Posterior vena cava (tissue), 2 donors: ENCODE measurements at regions not wholly inside any gene's neighbourhood (a gene's known extent, or its start where the extent isn't known, plus 50 kb on each side); places are given as distances from the start of the nearest gene placed in this dataset.
A peak's percentile ranks its signal among the peaks of the same experiment; 100 is the strongest.

Experiments
- DNase-seq: peaks from one replicate; pipeline ENCODE4 v3.0.0-alpha.2; 2020; ENCODE audit warnings: low spot score
- intact Hi-C, 2 donors: fragments of 100-400 bp; cut with DNase I; formaldehyde crosslinking; loops; one replicate each; pipeline versions ENCODE4 v1.14.1 to v1.14.2; 2022 to 2023
- donor health status: DM: yes; HTN: yes; CAD: no.
- donor health status: DM: yes; HTN: yes; CAD: no.

DNA sequence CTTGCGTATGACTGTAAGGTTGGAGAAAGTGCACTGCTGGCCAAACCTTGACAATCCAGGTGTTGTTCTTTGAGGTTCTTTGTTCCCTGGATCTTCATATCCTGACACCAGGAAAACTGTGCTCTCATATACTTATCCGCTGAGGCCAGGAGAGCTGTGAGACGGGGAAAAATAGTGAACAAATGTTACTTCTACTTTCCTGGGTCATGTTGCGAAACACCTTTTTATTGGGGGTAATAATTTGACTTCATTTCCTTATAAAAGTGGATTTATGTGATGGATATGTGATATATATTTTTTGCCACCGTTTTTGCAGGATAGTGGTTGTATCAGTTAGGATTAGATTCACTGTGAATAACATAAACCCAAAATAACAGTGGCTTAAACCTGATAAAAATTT lies 336.1 kb downstream of the OSR1 start:
- intact Hi-C loops: no loop called here
- no peak for DNase-seq

DNA sequence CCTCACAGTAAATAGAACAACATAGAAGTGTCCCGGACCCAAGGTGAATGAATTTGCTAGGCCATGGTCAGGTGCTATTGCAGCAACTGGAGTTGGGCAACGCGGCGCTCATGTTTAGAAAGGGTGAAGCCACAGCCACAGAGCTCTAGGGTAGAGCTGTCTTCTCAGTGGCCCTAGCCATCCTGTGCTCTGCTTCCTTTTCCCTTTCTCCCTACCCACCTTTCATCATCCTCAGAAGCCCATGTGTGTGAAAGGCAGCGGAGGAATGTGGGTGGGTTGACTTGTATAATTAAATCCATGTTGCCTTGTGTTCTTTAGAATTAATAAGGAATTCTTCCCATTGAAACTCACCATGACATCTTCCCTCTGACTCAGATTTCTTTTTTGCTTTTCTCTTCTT lies 336.7 kb downstream of the OSR1 start:
- no peak for DNase-seq
- intact Hi-C loops: no loop called here

DNA sequence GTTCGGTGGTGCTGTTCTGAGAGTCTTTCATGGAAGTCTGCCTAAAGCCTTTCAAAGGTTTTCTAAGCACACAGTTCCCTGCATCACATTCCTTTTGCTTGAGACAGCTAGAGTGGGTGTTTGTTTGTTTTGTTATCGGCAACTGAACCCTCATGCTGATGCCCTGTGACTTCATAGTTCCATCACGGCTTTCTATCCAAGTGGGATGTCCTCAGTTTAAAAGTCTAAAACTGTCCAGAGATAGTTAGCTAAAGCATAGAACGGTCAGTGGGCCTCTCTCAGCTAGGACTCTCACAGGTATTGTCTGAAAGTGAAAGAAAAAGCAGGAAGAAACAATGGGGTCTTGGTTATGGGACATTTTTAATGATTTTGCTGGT lies 337.3 kb downstream of the OSR1 start:
- intact Hi-C loops: no loop called here
- no peak for DNase-seq

DNA sequence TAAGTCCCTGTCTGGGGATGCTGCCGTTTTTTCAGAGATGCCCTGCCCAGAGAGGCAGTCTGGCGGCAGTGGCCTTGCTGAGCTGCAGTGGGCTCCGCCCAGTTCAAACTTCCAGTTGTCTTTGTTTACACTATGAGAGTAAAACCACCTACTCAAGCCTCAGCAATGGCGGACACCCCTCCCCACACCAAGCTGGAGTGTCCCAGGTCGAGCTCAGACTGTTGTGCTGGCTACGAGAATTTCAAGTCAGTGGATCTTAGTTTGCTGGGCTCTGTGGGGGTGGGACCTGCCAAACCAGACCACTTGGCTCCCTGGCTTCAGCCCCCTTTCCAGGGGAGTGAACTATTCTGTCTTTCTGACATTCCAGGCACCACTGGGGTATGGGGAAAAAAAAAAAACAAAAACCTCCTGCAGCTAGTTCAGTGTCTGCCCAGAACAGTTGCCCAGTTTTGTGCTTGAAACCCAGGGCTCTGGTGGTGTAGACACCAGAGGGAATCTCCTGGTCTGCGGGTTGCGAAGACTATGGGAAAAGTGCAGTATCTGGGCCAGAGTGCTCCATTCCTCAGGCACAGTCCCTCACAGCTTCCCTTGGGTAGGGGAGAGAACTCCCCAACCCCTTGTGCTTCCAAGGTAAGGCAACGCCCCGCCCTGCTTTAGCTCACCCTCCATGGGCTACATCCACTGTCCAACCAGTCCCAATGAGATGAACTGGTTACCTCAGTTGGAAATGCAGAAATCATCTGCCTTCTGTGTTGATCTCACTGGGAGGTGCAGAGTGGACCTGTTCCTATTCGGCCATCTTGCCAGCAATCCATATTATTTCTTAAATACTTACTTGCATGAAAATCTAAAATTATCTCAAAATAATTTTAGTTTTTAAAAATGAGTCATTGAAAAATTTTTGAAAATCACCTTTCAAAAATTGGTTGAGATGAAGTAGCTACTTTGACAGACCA lies 338.0 kb downstream of the OSR1 start:
- intact Hi-C loops: no loop called here

DNA sequence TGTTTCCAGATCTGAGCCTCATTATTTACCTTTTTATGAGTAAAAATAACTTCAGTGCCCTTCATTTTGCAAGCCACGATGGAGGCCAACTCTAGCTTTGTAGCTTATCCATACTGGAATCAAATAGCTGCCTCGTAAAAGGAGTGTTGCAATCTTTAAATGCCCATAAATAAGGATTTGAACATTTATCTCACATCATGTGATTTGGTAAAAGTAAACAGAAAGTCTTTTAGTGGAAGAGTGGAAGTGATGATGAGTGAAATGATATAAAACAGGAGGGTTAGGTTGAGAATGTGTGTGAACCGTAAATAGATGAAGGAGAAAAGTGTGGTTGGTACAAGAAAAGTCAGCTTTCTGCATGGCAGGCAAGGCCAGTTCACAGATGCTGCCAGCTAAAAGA lies 348.9 kb downstream of the OSR1 start:
- DNase-seq: no peak
- intact Hi-C loops: no loop called here

More for the DNA sequence above, 338.0 kb downstream of the OSR1 start:
- no peak for DNase-seq

DNA sequence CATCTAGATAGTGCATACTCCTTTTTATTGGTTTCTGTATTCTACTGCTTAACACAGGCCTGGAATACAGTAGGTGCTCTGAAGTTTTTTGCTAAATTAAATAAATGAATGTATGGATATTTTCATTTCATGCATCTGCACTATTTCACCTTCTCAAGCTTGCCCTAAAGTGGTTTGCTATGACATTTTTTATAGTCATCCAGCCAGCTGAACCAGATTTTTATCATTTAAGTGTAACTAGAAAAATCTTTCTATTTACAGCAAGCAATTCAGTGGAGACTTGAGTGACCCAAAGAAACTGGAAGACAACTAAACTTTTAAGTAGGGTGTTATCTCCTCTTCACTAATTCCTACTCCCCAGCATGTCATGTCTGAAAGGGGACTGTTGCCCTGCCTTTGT lies 354.9 kb downstream of the OSR1 start:
- intact Hi-C loops: no loop called here
- no peak for DNase-seq

DNA sequence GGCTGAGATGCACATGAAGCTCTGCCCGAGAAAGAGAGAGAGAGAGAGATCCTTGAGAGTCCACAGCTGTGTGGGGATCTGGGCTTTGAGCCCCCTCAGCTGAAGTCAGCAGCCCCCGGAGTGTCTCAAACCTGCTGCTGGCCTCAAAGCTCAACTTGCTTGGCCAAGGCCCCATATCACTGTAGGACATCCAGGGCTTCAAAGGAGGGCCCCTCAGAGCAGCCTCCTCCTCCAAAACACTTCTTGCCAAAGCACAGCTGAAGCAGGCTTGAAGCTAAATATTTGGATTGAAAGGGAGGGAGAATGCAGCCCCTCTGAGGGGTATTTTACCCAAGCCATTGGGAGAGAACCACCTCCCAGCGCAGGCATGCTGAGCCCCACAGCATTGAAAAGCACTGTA lies 357.6 kb downstream of the OSR1 start:
- DNase-seq: no peak
- intact Hi-C loops: no loop called here

DNA sequence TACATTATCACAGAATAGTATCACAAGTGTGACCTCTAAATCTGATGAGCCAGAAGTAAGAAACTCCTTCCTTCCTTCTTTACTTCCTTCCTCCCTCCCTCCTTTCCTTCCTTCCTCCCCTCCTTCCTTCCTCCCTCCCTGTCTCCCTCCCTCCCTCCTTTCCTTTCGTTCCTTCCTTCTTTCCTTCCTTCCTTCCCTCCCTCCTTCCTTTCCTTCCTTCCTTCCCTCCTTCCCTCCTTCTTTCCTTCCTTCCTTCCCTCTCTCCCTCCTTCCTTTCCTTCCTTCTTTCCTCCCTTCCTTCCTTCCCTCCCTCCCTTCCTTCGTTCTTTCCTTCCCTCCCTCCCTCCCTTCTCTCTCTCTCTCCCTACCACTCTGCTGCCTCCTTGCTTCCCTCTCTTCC lies 359.2 kb downstream of the OSR1 start:
- DNase-seq: no peak

DNA sequence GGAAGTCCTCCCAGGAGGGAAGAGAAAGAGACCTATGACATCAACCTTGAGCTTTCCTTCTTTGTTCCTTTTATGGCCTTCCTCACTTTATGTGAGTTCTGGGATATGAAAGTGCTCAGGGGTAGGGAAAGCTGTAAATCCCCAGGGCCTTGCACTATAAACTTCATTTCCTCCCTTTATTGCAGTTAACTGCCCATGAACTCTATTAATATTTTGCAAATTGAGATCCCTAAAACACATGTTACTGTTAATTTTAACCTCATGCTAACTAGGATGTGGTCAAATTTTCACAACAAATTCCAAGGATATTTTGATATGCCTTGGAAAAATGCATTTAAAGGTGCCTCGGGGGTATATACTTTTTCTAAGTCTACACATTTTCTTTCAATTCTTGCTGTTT lies 359.9 kb downstream of the OSR1 start:
- intact Hi-C loops: no loop called here

More for the DNA sequence above, 359.2 kb downstream of the OSR1 start:
- intact Hi-C loops: no loop called here

DNA sequence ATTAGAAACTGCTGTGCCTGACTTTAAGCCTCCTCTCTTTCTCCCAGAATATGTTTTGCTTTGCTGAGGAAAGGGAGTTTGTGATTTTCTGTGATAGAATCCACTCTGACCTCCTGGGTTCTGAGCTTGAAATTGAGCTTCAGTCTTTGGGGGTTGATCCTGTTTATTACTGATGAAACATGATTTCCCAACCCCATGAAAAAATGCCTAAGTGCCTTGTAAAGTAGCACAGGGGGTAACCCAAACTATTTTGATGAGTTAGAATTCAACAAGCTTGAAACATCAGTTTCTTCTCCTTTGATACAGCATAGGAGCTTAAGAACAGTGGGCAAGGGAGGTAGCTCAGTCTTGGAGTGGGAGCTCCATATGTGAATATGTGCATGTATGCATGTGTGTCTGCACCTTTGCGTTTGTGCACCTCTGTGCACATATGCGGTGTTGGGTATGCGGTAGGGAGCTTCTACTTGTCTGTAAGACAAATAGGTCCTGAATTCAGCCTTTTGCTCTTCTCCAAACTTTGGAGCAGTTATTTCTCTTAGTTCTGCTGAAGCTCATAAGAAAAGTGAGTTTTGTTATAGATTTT lies 364.6 kb downstream of the OSR1 start:
- no peak for DNase-seq
- intact Hi-C loops: no loop called here

More for the DNA sequence above, 359.9 kb downstream of the OSR1 start:
- no peak for DNase-seq

DNA sequence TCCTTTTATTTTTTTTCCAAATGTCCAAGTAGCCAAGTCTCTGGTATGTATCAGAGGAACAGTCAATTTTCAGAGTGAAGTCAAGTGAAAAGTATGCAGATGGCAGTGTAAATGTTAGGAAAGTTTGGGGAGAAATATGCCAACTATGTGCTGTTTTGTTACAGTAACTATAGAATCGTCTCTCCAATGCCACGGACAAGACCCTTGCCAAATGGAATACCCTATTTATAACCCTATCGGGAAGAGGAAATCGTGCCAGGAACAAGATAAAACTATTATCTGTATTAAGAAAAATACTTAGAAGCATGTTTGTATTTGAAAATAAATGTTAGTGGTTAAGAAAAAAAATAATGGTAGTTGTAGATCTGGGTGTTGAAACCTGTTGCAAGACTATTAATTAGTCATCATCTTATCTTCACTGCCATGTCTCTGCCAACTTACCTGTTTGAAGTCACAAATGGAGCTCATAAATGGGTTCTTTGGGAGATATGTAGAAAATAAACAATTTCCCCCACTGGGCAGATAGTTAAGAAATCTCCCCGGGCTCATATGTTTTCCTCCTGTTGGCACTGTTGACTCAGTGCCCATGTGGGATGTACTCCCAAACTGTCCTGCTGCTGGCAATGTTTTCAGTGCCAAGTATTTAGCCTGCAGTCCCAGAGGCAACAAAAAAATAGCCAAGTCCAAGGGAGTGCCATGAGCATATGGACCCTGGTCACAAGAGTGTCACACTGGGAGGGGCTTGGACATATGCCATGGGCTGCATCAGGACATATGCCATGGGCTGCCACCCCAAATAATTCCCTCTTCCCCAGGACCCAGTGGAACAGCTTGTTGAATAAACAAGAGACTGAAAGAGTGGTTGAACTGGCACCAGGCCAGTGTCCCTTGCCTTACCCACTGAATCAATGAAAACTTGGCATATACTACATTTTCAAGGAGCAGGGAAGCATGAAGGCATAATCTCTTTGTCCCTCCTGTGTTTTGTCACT lies 366.9 kb downstream of the OSR1 start:
- DNase-seq: no peak
- intact Hi-C loops: no loop called here

DNA sequence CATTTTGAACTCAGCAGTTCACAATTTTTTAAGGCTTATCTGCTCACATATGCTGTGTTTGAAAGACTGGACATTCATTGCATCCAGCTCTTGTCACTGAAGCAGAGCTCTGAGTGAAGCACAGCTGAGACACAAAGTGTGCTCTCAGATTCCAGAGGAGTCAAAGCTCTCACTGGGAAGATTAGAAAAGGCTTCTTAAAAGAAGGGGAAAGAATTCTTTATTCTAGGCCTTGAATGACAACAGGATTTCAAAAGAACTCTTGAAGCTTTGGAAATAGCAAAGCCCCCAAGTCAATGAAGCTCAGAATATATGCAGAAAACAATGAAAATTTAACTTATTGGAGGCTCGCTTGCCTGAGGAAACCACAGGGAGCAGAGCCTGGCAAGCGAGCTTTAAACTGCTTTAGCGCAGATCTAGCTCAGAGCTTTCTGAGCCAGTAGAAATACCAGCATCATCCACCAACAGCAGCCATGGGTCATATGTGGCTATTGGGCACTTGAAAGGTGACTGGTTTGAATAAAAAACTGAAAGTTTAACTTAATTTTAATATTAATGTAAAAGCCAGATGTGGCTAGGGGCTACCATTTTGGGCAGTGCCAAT lies 369.7 kb downstream of the OSR1 start:
- no peak for DNase-seq
- intact Hi-C loops: loop anchor here in 1 of 2 donors (10.0 kb wide), 1 partner anchor 366 kb away; the partner anchor contains the start of gene OSR1

DNA sequence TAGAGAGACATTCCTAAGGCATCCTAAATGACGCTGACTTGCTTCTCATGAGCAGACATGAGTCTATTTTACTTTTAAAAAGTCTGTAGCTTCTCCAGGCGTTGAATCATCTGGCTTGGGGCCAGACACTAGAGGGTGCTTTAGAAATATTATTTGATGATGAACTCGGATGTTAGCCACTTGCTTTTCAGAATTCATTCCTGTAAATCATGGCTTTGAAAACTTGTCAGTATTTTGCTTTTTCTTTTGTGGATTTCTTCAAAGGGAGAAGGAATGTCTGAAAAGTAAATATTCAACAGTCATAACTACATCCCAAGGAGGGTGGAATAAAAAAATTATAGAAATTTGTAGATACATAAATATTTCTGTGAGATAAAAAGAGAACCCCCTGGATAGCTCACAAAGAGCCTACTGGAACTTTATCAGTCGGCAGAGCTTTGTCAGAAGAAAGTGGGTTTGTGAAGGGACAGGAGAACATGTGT lies 370.8 kb downstream of the OSR1 start:
- intact Hi-C loops: loop anchor here in 1 of 2 donors (10.0 kb wide), 1 partner anchor 367 kb away; the partner anchor contains the start of gene OSR1
- DNase-seq: peak; percentile 89

DNA sequence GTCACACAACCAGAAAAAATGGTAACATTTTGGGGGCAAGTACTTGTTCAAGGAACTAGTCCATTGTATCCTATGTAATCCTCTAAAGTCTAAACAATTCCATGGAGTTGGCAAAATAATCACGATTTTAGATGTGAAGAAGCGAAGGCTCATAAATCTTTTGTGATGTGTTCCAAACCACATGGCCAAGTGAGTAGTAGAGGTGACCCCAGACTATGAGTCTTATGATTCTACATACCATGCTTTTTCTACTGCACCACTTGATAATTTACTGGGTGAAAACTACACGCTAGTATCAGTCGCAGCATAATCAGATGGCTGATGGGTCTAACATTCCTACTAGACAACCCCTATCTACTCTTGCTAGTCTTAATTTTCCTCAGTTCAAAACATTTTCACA lies 371.4 kb downstream of the OSR1 start:
- DNase-seq: no peak
- intact Hi-C loops: loop anchor here in 1 of 2 donors (10.0 kb wide), 1 partner anchor 368 kb away; the partner anchor contains the start of gene OSR1

DNA sequence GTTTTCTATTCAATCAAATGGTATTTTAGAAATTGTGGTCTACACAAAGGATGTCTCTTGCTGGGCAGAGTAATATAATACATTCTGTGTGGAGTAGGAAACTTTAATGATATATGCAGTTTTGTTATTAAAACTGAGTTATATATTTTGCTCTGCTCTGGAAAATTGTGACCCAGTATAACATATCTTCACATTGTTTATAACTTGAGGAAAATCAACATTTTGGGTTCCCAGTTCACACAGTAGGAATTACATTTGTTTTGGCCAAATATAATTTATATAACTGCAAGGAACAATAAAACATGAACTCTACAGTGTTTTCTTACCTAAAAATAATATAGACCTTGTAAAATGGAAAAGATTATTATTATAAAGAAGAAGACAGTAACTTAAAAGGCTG lies 372.4 kb downstream of the OSR1 start:
- intact Hi-C loops: loop anchor here in 1 of 2 donors (10.0 kb wide), 1 partner anchor 369 kb away; the partner anchor contains the start of gene OSR1
- DNase-seq: no peak

DNA sequence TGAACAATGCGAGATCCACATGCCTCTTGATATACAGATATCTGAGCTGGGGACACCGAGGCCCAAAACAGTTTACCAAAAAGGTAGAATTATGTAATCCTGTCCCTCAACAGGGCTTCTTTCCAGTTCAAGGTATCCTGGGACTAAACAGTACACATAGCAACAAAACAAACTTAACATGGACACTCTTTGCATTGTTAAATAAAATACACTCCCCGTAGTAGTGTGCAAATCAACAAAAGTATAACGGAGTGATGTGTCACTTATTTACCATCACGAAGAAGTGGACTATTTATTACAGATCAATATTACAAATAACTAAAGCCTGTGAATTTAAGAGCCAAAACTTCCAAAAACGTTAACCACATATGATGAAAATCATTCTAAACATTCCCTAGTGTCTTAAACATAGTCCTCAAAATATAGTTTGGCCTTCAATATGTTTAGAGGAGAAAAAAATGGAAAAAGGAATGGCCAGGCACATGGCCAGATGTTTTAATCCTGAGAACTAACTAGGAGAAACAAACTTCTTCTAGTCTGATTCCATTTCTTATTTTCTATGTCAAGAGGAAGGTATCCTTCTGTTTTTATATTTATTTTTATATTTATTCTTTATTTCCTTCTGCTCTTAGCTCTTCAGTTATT lies 377.5 kb downstream of the OSR1 start:
- no peak for DNase-seq
- intact Hi-C loops: loop anchor here in 1 of 2 donors (10.0 kb wide), 1 partner anchor 374 kb away; the partner anchor contains the start of gene OSR1

DNA sequence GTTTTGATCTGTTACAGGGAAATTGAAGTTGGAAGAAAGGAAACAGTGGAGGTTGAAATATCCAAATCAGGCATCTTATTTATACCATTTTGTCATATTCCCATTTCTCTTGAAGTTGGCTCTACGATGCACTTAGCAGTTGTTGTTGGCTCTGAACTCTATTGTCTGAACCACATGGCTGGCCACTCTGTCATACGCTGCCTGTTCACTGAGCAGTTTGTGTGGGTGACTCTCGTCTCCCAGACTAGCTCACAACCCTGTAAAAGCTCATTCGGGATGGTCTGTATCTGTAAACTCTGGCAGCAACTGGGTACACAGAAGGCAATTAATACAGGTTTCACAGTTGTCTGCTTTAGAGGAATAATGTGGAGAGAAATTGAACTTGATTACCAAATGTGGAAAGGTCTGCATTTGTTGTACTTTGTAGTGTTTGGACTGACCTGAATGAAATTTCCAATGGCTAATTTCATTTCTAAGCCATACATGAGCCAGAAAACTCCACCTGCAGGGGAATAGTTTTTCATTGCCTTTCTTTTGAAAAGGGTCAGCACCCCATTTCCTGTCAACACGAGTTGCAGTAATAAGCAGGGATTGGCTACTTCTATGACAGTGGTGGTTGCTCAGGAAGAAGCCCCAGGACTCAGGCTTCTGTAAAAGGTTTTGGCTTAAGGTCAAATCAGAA lies 378.2 kb downstream of the OSR1 start:
- no peak for DNase-seq
- intact Hi-C loops: loop anchor here in 1 of 2 donors (10.0 kb wide), 1 partner anchor 375 kb away; the partner anchor contains the start of gene OSR1

DNA sequence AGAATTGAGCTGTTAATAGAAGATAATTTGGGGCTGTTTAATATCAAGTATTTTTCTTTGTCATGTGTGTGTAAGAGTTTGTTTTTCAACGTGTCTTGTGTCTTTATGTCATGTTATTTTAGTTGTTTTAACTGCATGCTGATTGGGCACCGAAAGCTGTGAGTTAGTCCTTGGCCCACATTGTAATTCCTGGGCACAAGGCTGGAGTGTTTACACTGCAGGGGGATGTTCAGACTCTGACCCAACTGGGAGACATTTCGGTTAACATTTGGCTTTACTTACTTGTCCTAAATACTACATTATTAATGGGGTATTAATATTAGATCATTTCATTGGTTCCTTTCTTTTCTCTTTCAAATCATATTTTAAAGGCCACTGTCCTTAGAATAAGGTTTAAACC lies 381.0 kb downstream of the OSR1 start:
- no peak for DNase-seq
- intact Hi-C loops: no loop called here
